ENCODE measurements at regions not wholly inside any gene's neighbourhood (a gene's known extent, or its start where the extent isn't known, plus 50 kb on each side); places are given as distances from the start of the nearest gene placed in this dataset.

- DNase-seq (ENCODE audit: low read depth, low spot score), result peak; percentile 28
Observed at GRCh38 chr3:117074826-117075225, 365.2 kb downstream of the TUSC7 start.

DNA sequence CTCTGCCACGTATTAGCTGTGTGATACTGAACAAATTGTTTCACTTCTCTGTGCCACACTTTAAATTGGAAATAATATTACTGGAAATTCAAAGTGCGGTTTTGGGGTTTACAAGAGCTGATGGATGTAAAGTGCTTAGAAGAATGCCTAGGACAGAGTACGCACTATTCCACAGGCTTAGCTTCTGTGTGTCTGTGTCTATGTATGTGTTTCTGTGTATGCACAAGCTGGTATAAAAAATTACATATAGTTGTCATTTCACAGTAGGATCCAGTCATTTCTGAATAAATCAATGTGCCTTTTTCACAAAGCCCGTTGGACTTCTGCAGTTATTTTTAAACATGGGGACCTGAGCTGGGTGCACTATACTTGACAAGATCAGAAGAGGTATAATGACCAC is 370.4 kb downstream of the TUSC7 start:
- no peak for DNase-seq (ENCODE audit: low read depth, low spot score)

- DNase-seq (ENCODE audit: low read depth, low spot score), result no peak
Observed at GRCh38 chr3:117080872-117081271, 371.3 kb downstream of the TUSC7 start.

- DNase-seq (ENCODE audit: low read depth, low spot score), result no peak
Observed at GRCh38 chr3:117084277-117084676, 374.7 kb downstream of the TUSC7 start.

GRCh38 chr3:117084739-117085270 is 375.2 kb downstream of the TUSC7 start:
- no peak for DNase-seq (ENCODE audit: low read depth, low spot score)

GRCh38 chr3:117091676-117092075 is 382.1 kb downstream of the TUSC7 start:
- no peak for DNase-seq (ENCODE audit: low read depth, low spot score)

DNA sequence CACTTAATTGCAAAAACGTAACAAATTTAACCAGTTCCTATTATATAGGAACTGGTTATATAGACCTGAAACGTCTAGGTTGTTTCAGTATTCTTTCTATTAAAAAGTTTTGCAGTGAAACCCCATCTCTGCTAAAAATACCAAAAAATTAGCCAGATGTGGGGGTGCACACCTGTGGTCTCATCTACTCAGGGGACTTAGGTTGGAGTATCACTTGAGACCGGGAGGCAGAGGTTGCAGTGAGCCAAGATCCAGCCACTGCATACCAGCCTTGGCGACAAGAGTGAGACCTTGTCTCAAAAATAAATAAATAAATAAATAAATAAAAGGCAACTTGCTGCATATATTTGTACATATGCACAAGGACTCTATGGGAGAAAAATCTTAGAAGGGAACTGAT is 387.0 kb downstream of the TUSC7 start:
- DNase-seq (ENCODE audit: low read depth, low spot score), result no peak

- DNase-seq (ENCODE audit: low read depth, low spot score), result no peak
Observed at GRCh38 chr3:117097351-117097750, 387.8 kb downstream of the TUSC7 start.

GRCh38 chr3:117101697-117102096 is 392.1 kb downstream of the TUSC7 start:
- no peak for DNase-seq (ENCODE audit: low read depth, low spot score)

GRCh38 chr3:117102426-117102825 is 392.8 kb downstream of the TUSC7 start:
- no peak for DNase-seq (ENCODE audit: low read depth, low spot score)

GRCh38 chr3:117103675-117104074 is 394.1 kb downstream of the TUSC7 start:
- DNase-seq (ENCODE audit: low read depth, low spot score), result peak; percentile 4

DNA sequence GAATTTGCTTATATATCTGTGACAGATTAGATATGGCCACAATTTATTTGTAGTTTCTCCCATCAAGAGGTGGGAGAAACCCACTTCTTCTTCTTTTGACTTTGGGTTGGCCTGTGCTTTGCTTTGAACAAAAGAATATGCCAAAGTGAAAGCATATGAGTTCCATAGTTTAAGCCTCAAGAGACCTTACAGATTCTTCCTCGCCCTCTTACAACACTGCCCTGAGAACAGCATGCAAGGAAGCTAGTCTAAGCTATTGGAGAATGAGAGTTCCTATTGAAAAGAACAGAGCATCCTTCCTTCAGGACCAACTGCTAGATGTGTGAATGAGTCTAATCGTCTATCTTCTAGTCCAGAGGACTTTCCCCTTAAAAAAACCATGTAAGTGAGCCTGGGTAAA is 394.8 kb downstream of the TUSC7 start:
- no peak for DNase-seq (ENCODE audit: low read depth, low spot score)

GRCh38 chr3:117104792-117105191 is 395.2 kb downstream of the TUSC7 start:
- no peak for DNase-seq (ENCODE audit: low read depth, low spot score)

DNA sequence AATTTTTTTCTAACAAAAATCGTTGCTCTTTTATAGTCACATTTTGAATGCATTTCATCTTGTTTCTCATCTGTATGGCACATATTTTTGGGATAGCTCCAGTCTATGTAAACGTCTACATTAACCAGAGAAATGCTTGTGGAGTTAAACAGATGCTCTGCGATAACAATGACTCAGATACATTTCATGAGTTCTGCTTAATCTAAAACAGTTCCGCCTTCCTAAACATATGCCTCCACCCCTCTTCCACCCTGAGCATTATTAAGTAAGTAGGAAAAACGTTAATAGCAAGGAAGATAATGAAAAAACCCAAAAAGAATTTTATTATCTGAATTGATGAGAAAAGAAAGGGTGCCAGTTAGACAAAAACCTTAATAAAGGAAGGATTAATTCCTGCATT is 396.1 kb downstream of the TUSC7 start:
- DNase-seq (ENCODE audit: low read depth, low spot score), result peak; percentile 8

GRCh38 chr3:117106396-117106795 is 396.8 kb downstream of the TUSC7 start:
- DNase-seq (ENCODE audit: low read depth, low spot score), result no peak

DNA sequence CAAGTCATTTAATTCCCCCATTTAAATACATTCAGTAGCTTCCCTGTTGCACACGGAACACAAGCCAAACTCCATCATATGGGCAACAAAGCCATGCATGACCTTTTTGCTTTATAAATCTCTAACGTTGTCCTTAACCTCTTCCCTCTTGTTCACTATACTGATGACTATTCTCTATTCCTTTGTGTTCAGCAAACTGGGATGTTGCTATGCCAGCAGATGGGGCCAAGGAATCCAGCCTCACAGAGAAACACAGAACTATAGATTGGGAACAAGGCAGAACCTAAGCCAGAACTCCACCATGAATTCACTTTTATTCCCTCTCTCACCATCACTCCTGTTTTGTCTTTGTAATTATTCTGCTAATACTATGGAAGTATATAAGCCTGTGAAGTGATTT is 398.4 kb downstream of the TUSC7 start:
- no peak for DNase-seq (ENCODE audit: low read depth, low spot score)

- DNase-seq (ENCODE audit: low read depth, low spot score), result no peak
Observed at GRCh38 chr3:117109178-117109577, 399.6 kb downstream of the TUSC7 start.

GRCh38 chr3:117114517-117115265 is 405.1 kb downstream of the TUSC7 start:
- peak; percentile 4 for DNase-seq (ENCODE audit: low read depth, low spot score)

- DNase-seq (ENCODE audit: low read depth, low spot score), result no peak
Observed at GRCh38 chr3:117117188-117117936, 407.8 kb downstream of the TUSC7 start.

GRCh38 chr3:117118604-117119003 is 409.0 kb downstream of the TUSC7 start:
- DNase-seq (ENCODE audit: low read depth, low spot score), result peak; percentile 7

DNA sequence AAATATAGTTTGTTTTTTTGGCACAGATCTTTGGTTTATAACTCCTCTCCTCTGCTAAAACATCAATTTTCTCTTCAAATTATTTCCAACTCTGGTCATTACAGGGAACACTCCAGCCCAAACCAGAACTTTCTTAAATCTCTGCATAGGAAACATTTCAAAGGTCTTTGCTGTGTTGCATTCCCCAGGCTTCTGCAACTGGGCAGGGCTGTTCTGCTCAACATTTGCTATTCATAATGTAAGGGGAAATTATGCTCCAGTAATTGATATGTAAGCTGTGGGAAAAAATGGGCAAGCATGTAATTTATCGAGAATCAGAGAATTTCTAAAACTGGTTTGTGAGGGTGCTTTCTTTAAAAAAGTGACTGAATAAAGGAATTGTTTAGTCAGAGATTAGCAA is 410.4 kb downstream of the TUSC7 start:
- DNase-seq (ENCODE audit: low read depth, low spot score), result no peak

DNA sequence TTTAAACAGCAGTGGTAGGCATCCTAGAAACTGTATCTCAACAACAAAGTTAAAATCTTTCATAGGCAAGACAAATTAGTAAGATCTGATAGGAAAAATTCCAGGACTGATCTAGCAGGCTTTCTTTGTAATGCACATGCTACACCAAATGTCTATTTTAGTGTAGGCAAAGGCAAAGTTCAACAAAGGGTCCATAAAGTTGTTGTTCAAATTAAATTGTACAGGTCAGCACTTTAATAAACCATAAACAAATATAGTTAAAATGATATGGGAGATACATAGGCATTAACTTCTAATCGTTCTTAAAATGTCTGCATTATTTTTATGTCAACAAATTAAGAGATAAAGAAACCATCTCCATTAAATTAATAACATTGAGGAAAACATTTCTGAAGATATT is 413.0 kb downstream of the TUSC7 start:
- DNase-seq (ENCODE audit: low read depth, low spot score), result no peak

DNA sequence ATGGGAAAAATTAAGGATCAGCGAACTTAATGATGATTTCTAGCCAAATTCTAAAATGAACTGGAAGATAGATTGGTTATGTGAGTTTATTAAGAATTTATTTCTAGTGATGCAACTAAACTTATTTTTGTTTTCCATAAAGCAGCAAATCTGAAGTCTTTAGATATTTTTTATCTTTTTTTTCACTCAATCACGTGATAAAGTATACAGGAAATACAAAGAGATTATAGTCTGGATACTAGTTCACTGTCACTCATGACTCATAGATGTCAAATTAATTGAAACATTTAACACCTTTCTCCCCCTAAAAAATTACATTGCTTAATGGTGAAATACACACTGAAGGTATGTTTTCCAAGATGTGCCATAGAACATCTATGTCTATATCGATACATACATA is 416.9 kb downstream of the TUSC7 start:
- no peak for DNase-seq (ENCODE audit: low read depth, low spot score)
